HepG2 (cell line): ENCODE measurements at regions not wholly inside any gene's neighbourhood (a gene's known extent, or its start where the extent isn't known, plus 50 kb on each side); places are given as distances from the start of the nearest gene placed in this dataset.

ENCODE experiments used
- ATRX ChIP-seq: sonication (generic); formaldehyde crosslinking; IDR thresholded peaks from 2 replicates; pipeline ENCODE4 v1.4.0; 2020; ENCODE audit warnings: missing genetic modification reagents, borderline replicate concordance
- CHCHD3 ChIP-seq: sonication (generic); formaldehyde crosslinking; IDR thresholded peaks from 2 replicates; pipeline ENCODE4 v1.8.0; 2022; ENCODE audit warnings: mild to moderate bottlenecking, missing genetic modification reagents, moderate library complexity
- GABPB1 ChIP-seq: IDR thresholded peaks from 2 replicates; pipeline ENCODE4 v1.6.1; 2016; ENCODE audit warnings: mild to moderate bottlenecking, missing genetic modification reagents, moderate library complexity, missing compliant biosample characterization
- IRF2 ChIP-seq: IDR thresholded peaks from 2 replicates; pipeline ENCODE4 v1.6.1; 2018; ENCODE audit warnings: missing genetic modification reagents, missing compliant biosample characterization
- MED1 ChIP-seq: sonication (generic); formaldehyde crosslinking; IDR thresholded peaks from 2 replicates; pipeline ENCODE4 v1.4.0; 2020; ENCODE audit warnings: missing genetic modification reagents
- MYC ChIP-seq: sonication (generic); formaldehyde crosslinking; IDR thresholded peaks from 2 replicates; pipeline ENCODE4 v1.9.0; 2021; ENCODE audit warnings: missing genetic modification reagents, borderline replicate concordance
- NR2C2 ChIP-seq: sonication (generic); formaldehyde crosslinking; IDR thresholded peaks from 2 replicates; pipeline ENCODE4 v1.4.0; 2020; ENCODE audit warnings: missing genetic modification reagents, mild to moderate bottlenecking, moderate library complexity, borderline replicate concordance
- NRL ChIP-seq: sonication (generic); formaldehyde crosslinking; IDR thresholded peaks from 2 replicates; pipeline ENCODE4 v1.5.0; 2020; ENCODE audit warnings: missing genetic modification reagents, mild to moderate bottlenecking, moderate library complexity, borderline replicate concordance
- PHF5A ChIP-seq: IDR thresholded peaks from one replicate; pipeline ENCODE4 v1.6.1; 2018; ENCODE audit warnings: low read depth, missing genetic modification reagents; ENCODE audit not compliant: unreplicated experiment
- PHF8 ChIP-seq: sonication (generic); formaldehyde crosslinking; IDR thresholded peaks from 2 replicates; pipeline ENCODE4 v1.5.0; 2020; ENCODE audit warnings: missing genetic modification reagents
- PLRG1 ChIP-seq: fragments of 450-650 bp; conservative IDR thresholded peaks from 2 replicates; pipeline ENCODE4 v1.6.1; 2016
- POLR2AphosphoS2 ChIP-seq: IDR thresholded peaks from 2 replicates; pipeline ENCODE4 v1.6.1; 2011; ENCODE audit warnings: low read depth, low read length, improper control_type of control experiment
- RXRB ChIP-seq: IDR thresholded peaks from 2 replicates; pipeline ENCODE4 v1.6.1; 2016; ENCODE audit warnings: borderline replicate concordance, missing genetic modification reagents, missing compliant biosample characterization
- SOX5 ChIP-seq: IDR thresholded peaks from 2 replicates; pipeline ENCODE4 v1.6.1; 2016; ENCODE audit warnings: borderline replicate concordance
- SRSF4 ChIP-seq: fragments of 200-400 bp; formaldehyde crosslinking; IDR thresholded peaks from one replicate; pipeline ENCODE4 v1.6.1; 2018; ENCODE audit warnings: mild to moderate bottlenecking, low read depth, low read length, moderate library complexity; ENCODE audit not compliant: poor library complexity, severe bottlenecking
- TBL1XR1 ChIP-seq: fragments of 150-350 bp; IDR thresholded peaks from 2 replicates; pipeline ENCODE4 v1.6.1; 2014; ENCODE audit warnings: borderline replicate concordance, low read length; ENCODE audit not compliant: partially characterized antibody
- ZEB1 ChIP-seq: IDR thresholded peaks from 2 replicates; pipeline ENCODE4 v1.6.1; 2012; ENCODE audit warnings: mild to moderate bottlenecking, low read depth, inconsistent platforms; ENCODE audit not compliant: insufficient replicate concordance
- ZNF350 ChIP-seq: sonication (generic); formaldehyde crosslinking; IDR thresholded peaks from 2 replicates; pipeline ENCODE4 v1.4.0; 2020; ENCODE audit warnings: mild to moderate bottlenecking, low read depth, missing genetic modification reagents, borderline replicate concordance
- TF ChIP-seq, protein P1 (sequence below): sonication (generic); formaldehyde crosslinking; IDR thresholded peaks from 2 replicates; pipeline ENCODE4 v1.9.0; 2022; ENCODE audit warnings: missing genetic modification reagents, mild to moderate bottlenecking, borderline replicate concordance
- TF ChIP-seq, protein P2 (sequence below): sonication (generic); formaldehyde crosslinking; conservative IDR thresholded peaks from 2 replicates; pipeline ENCODE4 v1.4.0; 2020; ENCODE audit warnings: missing genetic modification reagents
- TF ChIP-seq, protein P3 (sequence below): sonication (generic); formaldehyde crosslinking; IDR thresholded peaks from 2 replicates; pipeline ENCODE4 v1.8.1; 2023; ENCODE audit warnings: mild to moderate bottlenecking, missing genetic modification reagents, borderline replicate concordance
- TF ChIP-seq, protein P4 (sequence below): sonication (generic); formaldehyde crosslinking; IDR thresholded peaks from 2 replicates; pipeline ENCODE4 v1.4.0; 2020; ENCODE audit warnings: missing genetic modification reagents, borderline replicate concordance

GRCh38 chr3:15860014-15860934, 62.5 kb upstream of the ANKRD28 start (continued):
- TF ChIP-seq SRSF4, result no peak
- TF ChIP-seq TBL1XR1, result no peak
- no peak for TF ChIP-seq PHF5A (CRISPR knock-in tag)
- TF ChIP-seq CHCHD3 (CRISPR knock-in tag), result no peak
- TF ChIP-seq, protein P1, sequence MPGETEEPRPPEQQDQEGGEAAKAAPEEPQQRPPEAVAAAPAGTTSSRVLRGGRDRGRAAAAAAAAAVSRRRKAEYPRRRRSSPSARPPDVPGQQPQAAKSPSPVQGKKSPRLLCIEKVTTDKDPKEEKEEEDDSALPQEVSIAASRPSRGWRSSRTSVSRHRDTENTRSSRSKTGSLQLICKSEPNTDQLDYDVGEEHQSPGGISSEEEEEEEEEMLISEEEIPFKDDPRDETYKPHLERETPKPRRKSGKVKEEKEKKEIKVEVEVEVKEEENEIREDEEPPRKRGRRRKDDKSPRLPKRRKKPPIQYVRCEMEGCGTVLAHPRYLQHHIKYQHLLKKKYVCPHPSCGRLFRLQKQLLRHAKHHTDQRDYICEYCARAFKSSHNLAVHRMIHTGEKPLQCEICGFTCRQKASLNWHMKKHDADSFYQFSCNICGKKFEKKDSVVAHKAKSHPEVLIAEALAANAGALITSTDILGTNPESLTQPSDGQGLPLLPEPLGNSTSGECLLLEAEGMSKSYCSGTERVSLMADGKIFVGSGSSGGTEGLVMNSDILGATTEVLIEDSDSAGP (CRISPR knock-in tag), result peak; percentile 51
- peak; percentile 84 for TF ChIP-seq MYC (CRISPR knock-in tag)
- peak; percentile 59 for TF ChIP-seq ZEB1
- TF ChIP-seq, protein P2, sequence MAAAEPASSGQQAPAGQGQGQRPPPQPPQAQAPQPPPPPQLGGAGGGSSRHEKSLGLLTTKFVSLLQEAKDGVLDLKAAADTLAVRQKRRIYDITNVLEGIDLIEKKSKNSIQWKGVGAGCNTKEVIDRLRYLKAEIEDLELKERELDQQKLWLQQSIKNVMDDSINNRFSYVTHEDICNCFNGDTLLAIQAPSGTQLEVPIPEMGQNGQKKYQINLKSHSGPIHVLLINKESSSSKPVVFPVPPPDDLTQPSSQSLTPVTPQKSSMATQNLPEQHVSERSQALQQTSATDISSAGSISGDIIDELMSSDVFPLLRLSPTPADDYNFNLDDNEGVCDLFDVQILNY, result no peak
- no peak for TF ChIP-seq PLRG1
- peak; percentile 80 for TF ChIP-seq GABPB1 (CRISPR knock-in tag)
- TF ChIP-seq SOX5 (CRISPR knock-in tag), result no peak
- TF ChIP-seq MED1, result peak; percentile 20; the same call in 1 of the 2 replicates
- no peak for TF ChIP-seq IRF2 (CRISPR knock-in tag)
- TF ChIP-seq ATRX, result no peak
- peak; percentile 46; the same call in 1 of the 2 replicates for TF ChIP-seq ZNF350 (CRISPR knock-in tag)
- no peak for TF ChIP-seq NRL
- TF ChIP-seq NR2C2 (CRISPR knock-in tag), result no peak
- no peak for TF ChIP-seq POLR2AphosphoS2
- TF ChIP-seq, protein P3, sequence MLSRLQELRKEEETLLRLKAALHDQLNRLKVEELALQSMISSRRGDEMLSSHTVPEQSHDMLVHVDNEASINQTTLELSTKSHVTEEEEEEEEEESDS, result no peak
- TF ChIP-seq, protein P4, sequence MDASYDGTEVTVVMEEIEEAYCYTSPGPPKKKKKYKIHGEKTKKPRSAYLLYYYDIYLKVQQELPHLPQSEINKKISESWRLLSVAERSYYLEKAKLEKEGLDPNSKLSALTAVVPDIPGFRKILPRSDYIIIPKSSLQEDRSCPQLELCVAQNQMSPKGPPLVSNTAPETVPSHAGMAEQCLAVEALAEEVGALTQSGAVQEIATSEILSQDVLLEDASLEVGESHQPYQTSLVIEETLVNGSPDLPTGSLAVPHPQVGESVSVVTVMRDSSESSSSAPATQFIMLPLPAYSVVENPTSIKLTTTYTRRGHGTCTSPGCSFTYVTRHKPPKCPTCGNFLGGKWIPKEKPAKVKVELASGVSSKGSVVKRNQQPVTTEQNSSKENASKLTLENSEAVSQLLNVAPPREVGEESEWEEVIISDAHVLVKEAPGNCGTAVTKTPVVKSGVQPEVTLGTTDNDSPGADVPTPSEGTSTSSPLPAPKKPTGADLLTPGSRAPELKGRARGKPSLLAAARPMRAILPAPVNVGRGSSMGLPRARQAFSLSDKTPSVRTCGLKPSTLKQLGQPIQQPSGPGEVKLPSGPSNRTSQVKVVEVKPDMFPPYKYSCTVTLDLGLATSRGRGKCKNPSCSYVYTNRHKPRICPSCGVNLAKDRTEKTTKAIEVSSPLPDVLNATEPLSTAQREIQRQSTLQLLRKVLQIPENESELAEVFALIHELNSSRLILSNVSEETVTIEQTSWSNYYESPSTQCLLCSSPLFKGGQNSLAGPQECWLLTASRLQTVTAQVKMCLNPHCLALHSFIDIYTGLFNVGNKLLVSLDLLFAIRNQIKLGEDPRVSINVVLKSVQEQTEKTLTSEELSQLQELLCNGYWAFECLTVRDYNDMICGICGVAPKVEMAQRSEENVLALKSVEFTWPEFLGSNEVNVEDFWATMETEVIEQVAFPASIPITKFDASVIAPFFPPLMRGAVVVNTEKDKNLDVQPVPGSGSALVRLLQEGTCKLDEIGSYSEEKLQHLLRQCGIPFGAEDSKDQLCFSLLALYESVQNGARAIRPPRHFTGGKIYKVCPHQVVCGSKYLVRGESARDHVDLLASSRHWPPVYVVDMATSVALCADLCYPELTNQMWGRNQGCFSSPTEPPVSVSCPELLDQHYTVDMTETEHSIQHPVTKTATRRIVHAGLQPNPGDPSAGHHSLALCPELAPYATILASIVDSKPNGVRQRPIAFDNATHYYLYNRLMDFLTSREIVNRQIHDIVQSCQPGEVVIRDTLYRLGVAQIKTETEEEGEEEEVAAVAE (CRISPR knock-in tag), result peak; percentile 78; the same call in 1 of the 2 replicates
- 0 out of 2 replicates have a peak, but pooled peaks have one; percentile 13 for TF ChIP-seq RXRB (CRISPR knock-in tag)
- TF ChIP-seq PHF8, result peak; percentile 55
